RWPE1 (cell line): ENCODE measurements at regions not wholly inside any gene's neighbourhood (a gene's known extent, or its start where the extent isn't known, plus 50 kb on each side); places are given as distances from the start of the nearest gene placed in this dataset.

ENCODE experiments used
- CTCF ChIA-PET: fragments of 350-600 bp; sonication (Branson Sonifier 250); formaldehyde crosslinking; extraction: SDS; loops from one replicate; lab custom pipeline; 2021; lab: Yijun Ruan, JAX
- POLR2A ChIA-PET: fragments of 400-600 bp; formaldehyde crosslinking; extraction: SDS; loops from one replicate; lab custom pipeline; 2020; ENCODE audit warnings: antibody characterized with exemption; ENCODE audit not compliant: low non-redundant PET; lab: Yijun Ruan, JAX
- DNase-seq: peaks from one replicate; pipeline ENCODE4 v3.0.0; 2012; ENCODE audit warnings: low spot score
- H3K27ac ChIP-seq: fragments of 450-650 bp; 2 replicates; pipeline ENCODE4 v1.5.1; 2017
- TF ChIP-seq, protein P1 (sequence below): fragments of 450-650 bp; conservative IDR thresholded peaks from 2 replicates; pipeline ENCODE4 v1.5.1; 2017; ENCODE audit warnings: low read depth, mild to moderate bottlenecking

DNA sequence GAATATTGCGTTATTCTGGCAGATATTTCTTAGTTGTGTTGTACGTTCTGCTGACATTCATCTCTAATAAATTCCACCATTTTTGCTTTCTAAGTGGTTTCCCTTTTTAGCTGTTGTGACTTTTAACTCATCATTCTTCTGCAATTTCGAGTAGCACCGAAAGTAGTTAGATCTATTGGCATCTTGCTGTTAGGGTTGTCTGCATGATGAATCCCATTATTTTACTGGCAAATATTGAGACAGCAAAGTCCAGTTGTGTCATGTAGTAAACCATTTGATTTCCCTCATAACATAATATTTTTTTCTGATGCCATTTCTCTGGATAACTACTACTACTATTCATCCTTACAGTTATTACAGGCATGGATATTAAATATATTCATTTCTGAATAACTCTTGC is 143.9 kb downstream of the SLITRK1 start:
- TF ChIP-seq, protein P1, sequence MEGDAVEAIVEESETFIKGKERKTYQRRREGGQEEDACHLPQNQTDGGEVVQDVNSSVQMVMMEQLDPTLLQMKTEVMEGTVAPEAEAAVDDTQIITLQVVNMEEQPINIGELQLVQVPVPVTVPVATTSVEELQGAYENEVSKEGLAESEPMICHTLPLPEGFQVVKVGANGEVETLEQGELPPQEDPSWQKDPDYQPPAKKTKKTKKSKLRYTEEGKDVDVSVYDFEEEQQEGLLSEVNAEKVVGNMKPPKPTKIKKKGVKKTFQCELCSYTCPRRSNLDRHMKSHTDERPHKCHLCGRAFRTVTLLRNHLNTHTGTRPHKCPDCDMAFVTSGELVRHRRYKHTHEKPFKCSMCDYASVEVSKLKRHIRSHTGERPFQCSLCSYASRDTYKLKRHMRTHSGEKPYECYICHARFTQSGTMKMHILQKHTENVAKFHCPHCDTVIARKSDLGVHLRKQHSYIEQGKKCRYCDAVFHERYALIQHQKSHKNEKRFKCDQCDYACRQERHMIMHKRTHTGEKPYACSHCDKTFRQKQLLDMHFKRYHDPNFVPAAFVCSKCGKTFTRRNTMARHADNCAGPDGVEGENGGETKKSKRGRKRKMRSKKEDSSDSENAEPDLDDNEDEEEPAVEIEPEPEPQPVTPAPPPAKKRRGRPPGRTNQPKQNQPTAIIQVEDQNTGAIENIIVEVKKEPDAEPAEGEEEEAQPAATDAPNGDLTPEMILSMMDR, result no peak
- H3K27ac ChIP-seq, result no peak overlapping the region
- ChIA-PET POLR2A (no interaction called here), CTCF (no interaction called here)
- DNase-seq, result no peak

DNA sequence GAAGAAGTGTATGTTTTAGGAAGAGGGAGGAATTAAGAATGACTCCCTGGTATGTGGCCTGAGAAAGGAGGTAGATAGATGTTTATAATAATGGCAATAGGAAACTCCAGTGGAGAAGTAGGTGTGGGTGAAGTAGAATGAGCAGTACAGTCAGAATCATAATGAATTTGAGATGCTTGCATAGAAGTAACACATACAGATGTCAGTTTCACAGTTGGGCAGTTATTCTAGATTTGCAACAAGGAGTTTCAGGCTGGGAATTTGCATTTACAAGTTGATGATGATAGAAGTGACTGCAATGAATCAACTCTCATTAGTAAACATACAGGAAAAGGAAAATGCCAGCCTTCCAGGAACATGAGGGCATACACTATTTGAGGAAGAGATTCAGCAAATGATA is 149.0 kb downstream of the SLITRK1 start:
- CTCF ChIA-PET, result no interaction called here
- no peak for DNase-seq
- TF ChIP-seq, protein P1, result no peak
- H3K27ac ChIP-seq, result no peak overlapping the region
- POLR2A ChIA-PET, result no interaction called here

DNA sequence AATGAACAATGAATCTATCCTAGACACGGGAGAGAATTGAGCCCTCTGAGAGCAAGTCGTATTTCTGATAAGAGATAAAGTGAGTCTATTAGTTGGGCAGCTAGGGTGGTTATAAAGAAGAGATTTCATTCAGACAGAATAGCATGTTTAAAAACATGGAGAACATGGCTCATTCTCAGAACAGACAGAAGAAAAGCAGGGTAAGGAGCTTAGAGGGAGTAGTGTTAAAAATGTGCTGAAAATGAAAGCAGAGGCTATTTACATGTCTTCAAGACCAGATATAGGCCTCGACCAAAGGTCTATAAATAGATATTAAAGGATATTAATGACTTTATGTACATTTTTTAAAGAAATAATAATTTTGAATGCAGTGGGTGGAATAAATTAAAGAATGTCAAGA is 149.5 kb downstream of the SLITRK1 start:
- TF ChIP-seq, protein P1, result no peak
- H3K27ac ChIP-seq, result no peak overlapping the region
- ChIA-PET CTCF (no interaction called here), POLR2A (no interaction called here)
- DNase-seq, result no peak

DNA sequence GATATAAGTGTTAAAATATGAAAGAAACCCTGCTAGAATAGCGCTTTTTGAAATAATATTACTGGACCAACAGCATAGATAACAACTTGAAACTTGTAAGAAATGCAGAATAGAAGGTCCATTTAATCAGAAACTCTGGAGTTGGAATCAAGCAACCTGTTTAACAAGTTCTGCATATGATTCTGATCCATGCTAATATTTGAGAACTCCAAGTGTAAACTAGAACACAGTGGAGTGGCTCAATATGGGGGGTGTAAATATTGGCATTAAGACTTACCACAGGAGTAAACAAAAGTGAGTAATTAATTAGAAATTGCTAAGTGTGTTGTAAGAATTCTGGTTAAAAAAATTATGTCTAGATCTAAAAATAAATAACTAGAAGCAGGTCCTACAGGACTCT is 151.2 kb downstream of the SLITRK1 start:
- CTCF ChIA-PET, result interaction anchor here (0.6 kb wide), 2 partner anchors 53 to 150 kb away, joined by 3 read pairs; no protein-coding TSS in a partner anchor
- TF ChIP-seq, protein P1, result no peak
- DNase-seq, result no peak
- POLR2A ChIA-PET, result no interaction called here
- H3K27ac ChIP-seq, result no peak overlapping the region

DNA sequence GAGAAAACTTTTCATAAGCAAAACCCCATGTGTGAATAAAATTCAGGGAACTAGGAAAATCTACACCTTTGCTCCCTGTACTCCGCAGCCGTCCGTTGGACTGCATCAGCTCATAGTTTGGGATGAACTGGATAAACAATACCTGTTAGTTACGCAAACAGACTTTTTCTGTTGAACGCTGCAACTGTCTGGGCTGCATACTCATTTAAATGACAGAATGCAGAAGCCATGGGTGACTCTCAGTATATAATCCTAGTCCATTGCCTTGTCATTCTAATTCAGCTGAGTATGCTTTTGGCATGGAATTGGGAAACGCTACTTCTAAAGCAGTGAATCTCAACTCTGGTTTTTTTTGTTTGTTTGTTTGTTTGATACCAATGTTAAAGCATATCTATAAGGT is 151.6 kb downstream of the SLITRK1 start:
- ChIA-PET CTCF (interaction anchor here (0.6 kb wide), 1 partner anchor 53 kb away, joined by 3 read pairs; no protein-coding TSS in a partner anchor), POLR2A (no interaction called here)
- DNase-seq, result no peak
- H3K27ac ChIP-seq, result no peak overlapping the region
- TF ChIP-seq, protein P1, result no peak

DNA sequence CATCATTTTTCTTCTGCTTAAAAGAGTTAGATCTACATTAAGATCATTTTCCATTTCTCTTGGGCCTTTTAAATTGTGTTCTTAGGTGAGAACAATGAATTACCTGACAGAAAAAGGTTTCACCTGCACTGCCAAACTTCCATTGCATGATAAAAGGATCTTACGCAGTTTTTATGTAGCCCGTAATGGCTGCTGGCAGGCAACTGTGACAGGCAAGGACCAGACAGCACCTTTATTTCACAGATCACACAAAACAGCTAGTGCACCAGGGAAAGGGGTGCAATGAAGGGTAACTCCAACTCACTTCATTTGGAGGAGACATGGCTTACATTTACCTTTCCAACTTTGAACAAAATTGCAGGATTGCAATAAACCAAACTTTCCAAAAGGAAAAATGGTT is 159.8 kb downstream of the SLITRK1 start:
- no peak overlapping the region for H3K27ac ChIP-seq
- POLR2A ChIA-PET, result no interaction called here
- TF ChIP-seq, protein P1, result no peak
- no peak for DNase-seq
- CTCF ChIA-PET, result no interaction called here

DNA sequence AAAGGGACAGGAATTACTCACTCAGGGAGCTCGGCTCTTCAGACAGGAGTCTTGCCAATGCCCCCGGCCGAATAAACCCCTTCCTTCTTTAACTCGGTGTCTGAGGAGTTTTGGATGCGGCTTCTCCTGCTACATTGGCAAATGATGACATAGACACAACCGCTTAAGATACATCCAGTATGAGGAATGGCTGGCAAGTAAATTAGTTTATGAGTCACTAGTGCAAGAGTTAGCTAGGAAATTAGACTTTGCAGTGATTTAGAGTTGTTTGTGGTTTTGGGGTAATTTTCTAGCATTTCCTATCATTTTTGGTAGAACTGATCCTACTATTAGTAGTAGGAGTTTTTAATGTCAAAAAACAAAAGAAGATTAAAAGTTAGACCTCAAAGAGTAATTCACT is 166.2 kb downstream of the SLITRK1 start:
- POLR2A ChIA-PET, result no interaction called here
- H3K27ac ChIP-seq, result no peak overlapping the region
- TF ChIP-seq, protein P1, result no peak
- DNase-seq, result no peak
- CTCF ChIA-PET, result no interaction called here
